GM12878 (cell line): ENCODE measurements at regions not wholly inside any gene's neighbourhood (a gene's known extent, or its start where the extent isn't known, plus 50 kb on each side); places are given as distances from the start of the nearest gene placed in this dataset.

Experiments used
- ATAC-seq: fragments of 200-7000 bp; cut with Tn5 transposase; 3 replicates; pipeline ENCODE4 v1.9.1; 2020; ENCODE audit warnings: mild to moderate bottlenecking, moderate library complexity
- BruUV-seq: library from RNA; stranded (reverse); fragments of 400-500 nt; replicated peaks from 2 replicates; lab custom pipeline; 2021; lab: Mats Ljungman, UMichigan
- CTCF ChIA-PET: fragments of 300-600 bp; sonication (Branson Sonifier 250); formaldehyde crosslinking; extraction: SDS; loops from one replicate; lab custom pipeline; 2021; ENCODE audit warnings: inconsistent platforms; lab: Yijun Ruan, JAX
- POLR2A ChIA-PET: fragments of 350-600 bp; formaldehyde crosslinking; extraction: SDS; loops from one replicate; lab custom pipeline; 2021; ENCODE audit warnings: inconsistent platforms; lab: Charles Lee
- RAD21 ChIA-PET: fragments of 300-600 bp; sonication (Branson Sonifier 250); formaldehyde crosslinking; loops from one replicate; lab custom pipeline; 2023; ENCODE audit warnings: antibody characterized with exemption; ENCODE audit not compliant: unreplicated experiment; lab: Charles Lee
- SMC1A ChIA-PET: fragments of 300-600 bp; sonication (Branson Sonifier 250); formaldehyde crosslinking; loops from one replicate; lab custom pipeline; 2023; ENCODE audit not compliant: unreplicated experiment, uncharacterized antibody; lab: Charles Lee
- DNase-seq: peaks from one replicate; pipeline ENCODE4 v3.0.0-alpha.2; 2011; ENCODE audit warnings: low read depth, low spot score
- FAIRE-seq: peaks from 3 replicates; lab custom pipeline; 2011; peaks lifted over from hg19 to GRCh38; lab: Jason Lieb, UNC
- H2AFZ ChIP-seq: 2 replicates; pipeline ENCODE4 v1.6.0; 2011; ENCODE audit warnings: low read depth, low read length, control low read depth; ENCODE audit not compliant: control insufficient read depth
- H3K27ac ChIP-seq: 2 replicates; pipeline ENCODE4 v1.5.1; 2011; ENCODE audit warnings: control low read depth; ENCODE audit not compliant: control insufficient read depth, insufficient read depth
- H3K27me3 ChIP-seq, 2 experiments: replicated peaks in 1 of 2; 2 replicates each; pipeline versions ENCODE4 v1.6.0 to v1.6.1; 2011; ENCODE audit warnings: low read length in 1 of 2; ENCODE audit not compliant: control insufficient read depth in 2 of 2, insufficient read depth in 2 of 2
- H3K36me3 ChIP-seq, 2 experiments: 2 replicates each; pipeline ENCODE4 v1.5.1; 2011; ENCODE audit warnings: low read length in 1 of 2; ENCODE audit not compliant: control insufficient read depth in 2 of 2, insufficient read depth in 2 of 2
- H3K4me1 ChIP-seq: 2 replicates; pipeline ENCODE4 v1.6.1; 2011; ENCODE audit warnings: mild to moderate bottlenecking, low read length, moderate library complexity, mixed read lengths; ENCODE audit not compliant: control insufficient read depth, insufficient read depth
- H3K4me2 ChIP-seq: 2 replicates; pipeline ENCODE4 v1.6.0; 2011; ENCODE audit warnings: control low read depth; ENCODE audit not compliant: control insufficient read depth, insufficient read depth
- H3K4me3 ChIP-seq: fragments of 200-600 bp; sonication (generic); 2 replicates; pipeline ENCODE4 v1.5.1; 2016
- H3K79me2 ChIP-seq: 2 replicates; pipeline ENCODE4 v1.6.0; 2011; ENCODE audit warnings: low read length; ENCODE audit not compliant: control insufficient read depth, insufficient read depth
- H3K9ac ChIP-seq: 2 replicates; pipeline ENCODE4 v1.8.0; 2011; ENCODE audit warnings: low read length, control low read depth, mixed read lengths; ENCODE audit not compliant: control insufficient read depth, insufficient read depth
- H3K9me3 ChIP-seq: replicated peaks from 3 replicates; pipeline ENCODE4 v1.5.1; 2011; ENCODE audit warnings: mild to moderate bottlenecking, low read length; ENCODE audit not compliant: control insufficient read depth, insufficient read depth
- H4K20me1 ChIP-seq: 2 replicates; pipeline ENCODE4 v1.6.0; 2011; ENCODE audit not compliant: control insufficient read depth, insufficient read depth
- BRCA1 ChIP-seq: IDR thresholded peaks from 2 replicates; pipeline ENCODE4 v1.6.1; 2011; ENCODE audit warnings: low read depth, low read length, improper control_type of control experiment
- CBX3 ChIP-seq: fragments of 200-600 bp; sonication (generic); IDR thresholded peaks from 2 replicates; pipeline ENCODE4 v1.6.1; 2016; ENCODE audit warnings: low read depth, borderline replicate concordance
- CEBPB ChIP-seq, 2 experiments: fragments of 150-350 bp in 1 of 2; IDR thresholded peaks; 2 replicates each; pipeline ENCODE4 v1.6.1; 2012 to 2014; ENCODE audit warnings: low read depth in 2 of 2, low read length in 2 of 2, borderline replicate concordance in 1 of 2, inconsistent platforms in 1 of 2
- CREB1 ChIP-seq: IDR thresholded peaks from 2 replicates; pipeline ENCODE4 v1.6.1; 2012; ENCODE audit warnings: low read depth, mild to moderate bottlenecking, inconsistent platforms
- FOXK2 ChIP-seq: fragments of 450-650 bp; IDR thresholded peaks from 2 replicates; pipeline ENCODE4 v1.6.1; 2017; ENCODE audit warnings: mild to moderate bottlenecking, moderate library complexity
- HDAC2 ChIP-seq: fragments of 200-600 bp; sonication (generic); IDR thresholded peaks from 2 replicates; pipeline ENCODE4 v1.6.1; 2017
- NFIC ChIP-seq: IDR thresholded peaks from 2 replicates; pipeline ENCODE4 v1.6.1; 2012; ENCODE audit warnings: low read depth, mild to moderate bottlenecking, inconsistent platforms, low read length, moderate library complexity
- NFYB ChIP-seq: IDR thresholded peaks from 2 replicates; pipeline ENCODE4 v1.6.1; 2011; ENCODE audit warnings: low read depth, mild to moderate bottlenecking, low read length, improper control_type of control experiment, moderate library complexity; ENCODE audit not compliant: insufficient read depth
- PKNOX1 ChIP-seq: fragments of 450-650 bp; IDR thresholded peaks from 2 replicates; pipeline ENCODE4 v1.6.1; 2016; ENCODE audit warnings: mild to moderate bottlenecking
- SUZ12 ChIP-seq: fragments of 200-600 bp; sonication (generic); IDR thresholded peaks from one replicate; pipeline ENCODE4 v1.6.1; 2018; ENCODE audit warnings: antibody characterized with exemption, mild to moderate bottlenecking; ENCODE audit not compliant: unreplicated experiment
- TAF1 ChIP-seq: IDR thresholded peaks from 2 replicates; pipeline ENCODE4 v1.6.1; 2011; ENCODE audit warnings: mild to moderate bottlenecking, low read depth, low read length, borderline replicate concordance
- ZNF24 ChIP-seq: fragments of 450-650 bp; IDR thresholded peaks from 2 replicates; pipeline ENCODE4 v1.6.1; 2017; ENCODE audit warnings: antibody characterized with exemption, mild to moderate bottlenecking
- WGBS: methylation state at CpG from one replicate; pipeline ENCODE4 v1.1.6; 2016; ENCODE audit warnings: low lambda C conversion rate; ENCODE audit not compliant: insufficient replicate concordance, insufficient coverage; ENCODE audit errors: missing lambda C conversion rate; 5-methylcytosine and 5-hydroxymethylcytosine counted together
- in situ Hi-C: fragments of 300-500 bp; cut with MboI; formaldehyde crosslinking; loops from 9 replicates; pipeline ENCODE4 v1.14.3; 2018; ENCODE audit warnings: mixed read lengths
- intact Hi-C: fragments of 100-400 bp; cut with micrococcal nuclease; formaldehyde crosslinking; loops from one replicate; pipeline ENCODE4 v1.14.2; 2022; ENCODE audit not compliant: unreplicated experiment
- TF ChIP-seq, protein P1 (sequence below): fragments of 450-650 bp; IDR thresholded peaks from 2 replicates; pipeline ENCODE4 v1.6.1; 2016; ENCODE audit warnings: mild to moderate bottlenecking, moderate library complexity, borderline replicate concordance

- TF ChIP-seq, protein P1, sequence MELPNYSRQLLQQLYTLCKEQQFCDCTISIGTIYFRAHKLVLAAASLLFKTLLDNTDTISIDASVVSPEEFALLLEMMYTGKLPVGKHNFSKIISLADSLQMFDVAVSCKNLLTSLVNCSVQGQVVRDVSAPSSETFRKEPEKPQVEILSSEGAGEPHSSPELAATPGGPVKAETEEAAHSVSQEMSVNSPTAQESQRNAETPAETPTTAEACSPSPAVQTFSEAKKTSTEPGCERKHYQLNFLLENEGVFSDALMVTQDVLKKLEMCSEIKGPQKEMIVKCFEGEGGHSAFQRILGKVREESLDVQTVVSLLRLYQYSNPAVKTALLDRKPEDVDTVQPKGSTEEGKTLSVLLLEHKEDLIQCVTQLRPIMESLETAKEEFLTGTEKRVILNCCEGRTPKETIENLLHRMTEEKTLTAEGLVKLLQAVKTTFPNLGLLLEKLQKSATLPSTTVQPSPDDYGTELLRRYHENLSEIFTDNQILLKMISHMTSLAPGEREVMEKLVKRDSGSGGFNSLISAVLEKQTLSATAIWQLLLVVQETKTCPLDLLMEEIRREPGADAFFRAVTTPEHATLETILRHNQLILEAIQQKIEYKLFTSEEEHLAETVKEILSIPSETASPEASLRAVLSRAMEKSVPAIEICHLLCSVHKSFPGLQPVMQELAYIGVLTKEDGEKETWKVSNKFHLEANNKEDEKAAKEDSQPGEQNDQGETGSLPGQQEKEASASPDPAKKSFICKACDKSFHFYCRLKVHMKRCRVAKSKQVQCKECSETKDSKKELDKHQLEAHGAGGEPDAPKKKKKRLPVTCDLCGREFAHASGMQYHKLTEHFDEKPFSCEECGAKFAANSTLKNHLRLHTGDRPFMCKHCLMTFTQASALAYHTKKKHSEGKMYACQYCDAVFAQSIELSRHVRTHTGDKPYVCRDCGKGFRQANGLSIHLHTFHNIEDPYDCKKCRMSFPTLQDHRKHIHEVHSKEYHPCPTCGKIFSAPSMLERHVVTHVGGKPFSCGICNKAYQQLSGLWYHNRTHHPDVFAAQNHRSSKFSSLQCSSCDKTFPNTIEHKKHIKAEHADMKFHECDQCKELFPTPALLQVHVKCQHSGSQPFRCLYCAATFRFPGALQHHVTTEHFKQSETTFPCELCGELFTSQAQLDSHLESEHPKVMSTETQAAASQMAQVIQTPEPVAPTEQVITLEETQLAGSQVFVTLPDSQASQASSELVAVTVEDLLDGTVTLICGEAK, result no peak
Measured at GRCh38 chr7:106777674-106778299, 87.3 kb upstream of the PIK3CG start (continued).

DNA sequence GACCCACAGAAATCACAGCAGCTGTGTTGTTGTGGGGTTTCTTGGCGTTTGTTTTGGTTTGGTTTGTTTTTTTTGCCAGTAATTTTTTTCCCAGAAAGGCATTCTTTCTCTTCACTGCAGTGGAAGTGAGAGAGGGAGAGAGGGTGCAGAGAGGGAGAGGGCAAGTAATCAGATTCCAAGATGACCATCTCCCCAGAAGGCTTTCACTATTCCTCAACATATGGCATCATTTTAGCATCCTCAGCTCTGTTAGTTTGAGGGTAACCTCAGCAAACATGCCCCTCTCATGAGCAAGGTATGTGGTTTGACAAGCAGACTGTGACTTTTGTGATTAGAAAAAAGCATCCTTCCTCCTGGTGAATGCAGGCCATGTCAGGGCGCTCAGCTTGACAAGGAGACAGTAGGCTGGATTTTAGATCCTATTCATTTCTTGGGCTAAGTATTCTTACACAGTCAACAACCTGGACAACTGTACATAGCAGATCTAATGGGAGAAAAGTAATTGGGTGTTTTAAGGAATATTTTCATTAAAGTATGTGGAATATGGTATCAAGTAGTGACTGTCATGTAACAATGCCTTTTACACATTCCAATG is 86.3 kb upstream of the PIK3CG start:
- 49% methylated on average over 2 of the region's 2 CpGs for WGBS
- in situ Hi-C loops (no loop called here), intact Hi-C loops (no loop called here)
- CTCF ChIA-PET, result interaction anchor here (1.6 to 2.6 kb wide), 3 partner anchors 118 to 236 kb away, joined by 5 to 10 read pairs (median 9); partner anchors contain the start of gene CCDC71L
- BruUV-seq, result no TSS peak
- POLR2A ChIA-PET, result no interaction called here
- Histone ChIP-seq H3K27me3 (no peaks in the 10 kb centered on the region), H3K36me3 (no peaks in the 10 kb centered on the region), H3K4me2 (no peak overlapping the region), H3K9ac (no peak overlapping the region), H3K27ac (no peak overlapping the region), H3K9me3 (no peaks in the 10 kb centered on the region; the same call in 2 of the 3 replicates), H3K4me1 (no peaks in the 10 kb centered on the region), H3K4me3 (no peak overlapping the region), H2AFZ (no peak overlapping the region), H4K20me1 (no peaks in the 10 kb centered on the region), H3K79me2 (no peaks in the 10 kb centered on the region)
- RAD21 ChIA-PET, result interaction anchor here (1.0 to 1.2 kb wide), 2 partner anchors 42 to 121 kb away, joined by 3 read pairs; no protein-coding TSS in a partner anchor
- DNase-seq, result no peak
- ATAC-seq, result no peak
- FAIRE-seq, result no peak
- TF ChIP-seq TAF1, result no peak
- TF ChIP-seq CEBPB (IDR thresholded peaks at IDR 0.05; ENCODE audit: borderline replicate concordance in 1 of 2, low read depth in 2 of 2, low read length in 2 of 2), result no peak
- no peak for TF ChIP-seq CREB1
- TF ChIP-seq NFYB, result no peak
- no peak for TF ChIP-seq FOXK2
- TF ChIP-seq SUZ12, result no peak
- no peak for TF ChIP-seq HDAC2
- no peak for TF ChIP-seq NFIC
- TF ChIP-seq CBX3, result no peak
- no peak for TF ChIP-seq BRCA1
- no peak for TF ChIP-seq ZNF24
- TF ChIP-seq PKNOX1, result no peak
- SMC1A ChIA-PET, result interaction anchor here (2.2 kb wide), 1 partner anchor 120 kb away, joined by 5 read pairs; no protein-coding TSS in a partner anchor
